Activated CD4-positive, alpha-beta T cell treated with anti-CD3 and anti-CD28 coated beads, Interleukin-2, amount 50 U/mL, for 48 hours (primary cell): ENCODE measurements at regions not wholly inside any gene's neighbourhood (a gene's known extent, or its start where the extent isn't known, plus 50 kb on each side); places are given as distances from the start of the nearest gene placed in this dataset.
"Not testable (repeated sequence)": the region's sequence is repeated elsewhere in the genome, so short reads cannot be mapped to it uniquely, and the experiment has no call there.

Experiments
- DNase-seq, 2 experiments: peaks; one replicate each; pipeline ENCODE4 v3.0.0-alpha.2; 2020

- DNase-seq, result not testable (repeated sequence)
These were observed 874.6 kb upstream of the MBL2 start for GRCh38 chr10:53647221-53647620.

GRCh38 chr10:53646525-53646924 is 873.9 kb upstream of the MBL2 start:
- DNase-seq, result no peak

DNA sequence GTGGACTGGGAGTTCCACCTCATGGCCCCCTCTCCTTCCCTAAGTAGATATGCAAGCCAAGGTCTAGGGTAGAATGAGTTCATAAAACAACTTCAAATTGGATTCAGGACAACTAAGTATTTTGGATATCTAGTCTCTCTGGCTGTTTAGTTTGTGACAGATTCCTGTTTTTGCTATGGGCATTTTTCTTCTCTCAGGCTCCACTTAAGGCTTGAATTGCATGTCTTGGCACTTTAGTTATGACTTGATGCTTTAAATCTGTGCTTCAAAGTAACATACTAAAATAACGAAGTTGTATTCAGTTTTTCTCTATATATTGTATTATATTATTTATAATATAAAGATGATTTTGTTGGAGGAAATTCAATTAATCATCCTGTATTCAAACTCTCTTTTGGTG is 873.4 kb upstream of the MBL2 start:
- DNase-seq, result no peak

- DNase-seq, result no peak
These were observed 865.4 kb upstream of the MBL2 start for GRCh38 chr10:53638006-53638405.

- DNase-seq, result no peak
These were observed 852.1 kb upstream of the MBL2 start for GRCh38 chr10:53624722-53625121.

DNA sequence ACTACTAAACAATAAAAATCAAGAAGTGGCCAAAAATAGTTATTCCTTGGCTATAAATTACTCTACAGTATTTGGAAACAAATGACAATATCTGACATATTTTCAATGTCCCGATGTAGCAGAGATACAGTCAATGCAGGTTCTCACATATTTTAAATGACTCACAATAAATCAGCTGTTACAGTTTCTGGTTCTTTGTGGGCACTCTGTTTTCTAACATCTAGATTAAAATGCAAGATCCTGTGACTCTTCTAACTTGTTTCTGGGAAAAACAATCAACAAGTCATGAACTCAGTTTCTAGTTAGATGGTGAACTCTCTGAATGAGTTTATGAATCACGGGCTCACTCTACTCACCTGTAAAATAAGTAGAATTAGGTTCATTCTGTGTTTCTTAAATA is 849.6 kb upstream of the MBL2 start:
- DNase-seq, result no peak

DNA sequence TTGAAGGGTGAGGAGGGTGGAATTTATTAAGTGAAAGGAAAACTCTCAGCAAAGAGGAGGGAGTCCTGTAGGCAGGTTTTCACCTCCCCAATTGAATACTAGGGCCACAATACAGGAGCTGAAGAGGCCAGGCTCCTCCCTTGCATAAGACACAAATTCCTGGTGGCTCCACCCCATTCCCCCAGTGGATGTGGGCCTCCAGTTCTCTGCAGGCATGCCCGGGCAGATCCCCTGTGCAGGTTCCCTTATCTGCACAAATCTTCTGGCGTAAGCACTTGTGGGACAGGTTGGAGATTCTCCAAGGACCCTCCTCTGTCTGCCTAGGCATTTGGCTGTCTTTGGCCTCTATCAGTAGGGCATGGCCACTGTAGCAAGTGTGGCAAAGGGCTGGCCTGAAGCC is 847.1 kb upstream of the MBL2 start:
- DNase-seq, result no peak

DNA sequence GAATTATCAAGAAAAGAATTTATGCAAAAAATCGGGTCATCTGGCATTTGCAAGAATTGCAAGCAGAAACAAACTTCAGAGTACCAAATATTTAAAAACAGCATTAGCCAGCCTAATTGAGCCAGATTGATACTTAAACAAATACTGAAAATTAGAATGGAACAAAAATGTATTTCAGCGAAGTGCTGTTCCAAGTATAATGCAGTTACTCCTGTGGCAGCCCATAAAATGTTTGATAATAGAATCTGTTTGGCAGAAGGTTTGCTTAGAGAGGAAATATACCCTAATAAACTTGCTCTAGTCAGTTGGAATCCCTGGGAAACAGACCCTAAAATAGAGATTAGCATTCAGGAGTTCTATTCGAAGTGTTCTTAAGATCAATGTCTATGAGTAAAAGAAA is 835.1 kb upstream of the MBL2 start:
- DNase-seq, result no peak

- no peak for DNase-seq
These were observed 834.4 kb upstream of the MBL2 start for GRCh38 chr10:53606981-53607380.

DNA sequence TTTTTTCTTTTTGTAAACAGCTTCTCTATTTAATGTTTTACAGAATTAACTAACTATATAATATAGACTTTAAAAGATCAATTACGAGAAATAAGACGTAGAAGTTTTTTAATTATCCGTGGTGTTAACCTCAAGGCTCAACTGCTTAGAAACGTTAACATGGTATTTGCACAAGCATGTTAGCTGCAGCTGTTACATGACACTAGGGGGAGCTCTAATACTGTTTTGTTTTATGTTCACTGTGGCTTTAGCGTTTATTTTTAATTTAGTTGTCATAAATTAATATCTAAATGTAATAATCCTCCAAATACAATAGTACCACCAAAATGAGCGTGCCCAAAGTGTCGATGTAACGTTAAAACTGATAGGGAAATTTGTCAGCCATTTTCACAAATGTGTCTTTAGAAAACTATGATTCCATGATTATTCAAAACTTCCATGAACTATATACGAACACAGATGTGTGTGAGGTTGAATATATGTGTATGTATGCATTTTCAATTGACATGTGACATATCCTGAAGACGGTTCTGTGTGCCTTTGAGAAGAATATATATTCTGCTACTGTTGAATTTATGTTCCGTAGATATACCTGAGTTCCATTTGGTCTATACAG is 828.8 kb upstream of the MBL2 start:
- no peak for DNase-seq

DNA sequence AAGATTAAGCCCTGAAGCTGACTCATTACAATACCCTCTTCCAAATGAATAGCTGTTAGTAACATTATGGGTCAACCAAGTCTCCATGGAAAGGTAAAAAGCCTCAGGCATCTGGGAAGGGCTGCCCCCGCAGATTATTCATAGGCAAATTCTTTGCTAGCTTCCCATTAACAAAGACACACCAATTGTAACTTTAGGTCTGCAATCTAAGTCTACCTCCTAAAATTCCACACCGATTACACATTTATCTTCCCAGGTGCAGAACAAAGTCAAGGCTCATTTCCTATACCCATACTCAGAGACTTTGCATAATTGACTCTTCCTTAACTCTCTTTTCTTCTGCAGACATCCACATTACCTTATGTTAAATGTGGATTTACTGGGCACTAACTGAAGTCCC is 826.3 kb upstream of the MBL2 start:
- no peak for DNase-seq

DNA sequence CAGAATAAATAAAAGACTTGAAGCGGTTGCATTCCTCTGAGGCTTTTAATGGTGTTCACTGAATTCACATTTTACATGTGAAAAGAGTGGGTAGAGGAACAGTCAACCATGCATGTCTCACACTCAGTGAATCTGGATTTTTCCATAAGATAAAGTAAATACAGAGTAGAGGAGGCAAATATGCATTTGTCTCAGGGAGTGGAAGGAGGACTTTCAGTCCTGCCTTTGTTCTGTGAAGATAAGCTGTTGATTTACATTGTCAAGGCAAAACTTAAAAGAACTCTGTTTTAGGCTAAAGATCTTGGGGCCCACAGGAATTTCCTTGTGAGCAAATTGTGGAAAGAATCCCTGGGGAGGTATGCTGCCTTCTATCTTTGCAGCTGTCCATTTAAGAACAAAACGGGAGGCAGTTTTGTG is 825.3 kb upstream of the MBL2 start:
- no peak for DNase-seq

DNA sequence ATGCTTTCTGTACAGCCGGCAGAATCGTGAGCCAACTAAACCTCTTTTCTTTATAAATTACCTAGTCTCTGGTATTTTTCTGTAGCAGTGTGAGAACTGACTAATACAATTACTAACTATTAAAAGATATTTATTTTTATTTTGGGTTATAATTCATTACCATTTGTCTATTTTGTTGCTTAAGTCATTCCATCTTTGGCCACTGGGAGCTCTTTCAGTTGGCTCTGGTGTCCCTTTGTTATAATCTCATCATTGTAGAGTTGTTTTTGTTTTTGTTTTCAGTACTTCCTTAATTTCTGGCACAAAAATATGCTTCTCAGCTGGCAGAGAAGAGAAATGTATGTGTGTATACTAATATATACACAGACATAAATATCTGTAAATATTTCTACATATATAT is 807.9 kb upstream of the MBL2 start:
- DNase-seq, result no peak

- DNase-seq, result no peak
These were observed 807.2 kb upstream of the MBL2 start for GRCh38 chr10:53579773-53580172.

DNA sequence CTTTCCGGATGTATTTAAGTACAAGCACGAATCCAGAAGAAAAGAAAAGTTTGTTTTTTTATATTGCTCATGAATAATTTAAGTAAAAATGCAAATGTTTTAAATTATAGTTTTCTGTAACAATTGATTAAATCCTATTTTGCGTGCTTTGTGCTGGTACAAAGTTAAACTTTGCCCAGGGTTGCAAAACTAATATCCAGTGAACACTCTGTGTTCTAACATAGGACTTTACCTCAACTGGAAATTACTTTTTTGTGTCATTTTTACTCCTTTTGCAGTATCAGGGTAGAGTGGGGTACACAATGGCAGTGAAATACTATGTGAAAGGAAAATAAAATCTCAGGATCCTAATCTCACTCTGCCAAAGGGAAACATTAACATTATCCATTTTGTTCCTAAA is 801.4 kb upstream of the MBL2 start:
- DNase-seq, result no peak

DNA sequence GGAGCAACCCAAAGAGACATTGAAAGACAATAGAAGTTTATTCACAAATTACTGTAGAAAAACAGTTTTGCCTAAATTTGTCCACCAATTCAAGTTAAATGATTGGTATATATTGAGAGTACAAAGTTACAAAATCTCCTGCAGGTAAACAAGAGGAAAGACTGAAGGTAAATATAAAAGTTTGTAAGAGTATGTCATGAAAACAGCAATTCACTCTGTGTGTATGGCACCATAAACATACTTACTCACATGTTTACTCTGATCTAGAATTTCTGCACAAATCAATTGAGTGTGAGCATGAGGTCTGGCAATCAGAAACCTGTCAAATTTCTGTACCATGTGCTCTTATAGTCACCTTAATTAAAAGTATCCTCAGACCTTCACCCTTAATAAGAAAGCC is 800.9 kb upstream of the MBL2 start:
- DNase-seq, result no peak

GRCh38 chr10:53572799-53573198 is 800.2 kb upstream of the MBL2 start:
- DNase-seq, result no peak

DNA sequence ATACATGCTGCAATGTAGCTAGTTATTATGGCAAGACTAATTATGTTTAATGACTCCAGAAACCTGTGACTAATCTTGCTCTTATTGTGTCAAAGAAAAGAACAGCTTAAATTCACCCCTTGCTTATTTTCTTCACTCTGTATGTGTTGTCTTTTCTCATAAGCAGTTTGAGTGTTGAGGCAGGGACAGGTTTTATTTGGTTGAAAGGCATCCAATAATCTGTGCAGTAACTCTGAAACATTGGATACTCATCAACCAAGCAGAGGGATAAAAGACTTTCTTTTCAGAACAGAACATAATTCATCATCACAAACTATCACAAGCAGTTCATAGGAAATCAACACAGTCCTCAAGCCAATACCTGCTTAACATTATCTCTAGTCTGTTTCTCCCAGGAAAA is 797.6 kb upstream of the MBL2 start:
- no peak for DNase-seq

DNA sequence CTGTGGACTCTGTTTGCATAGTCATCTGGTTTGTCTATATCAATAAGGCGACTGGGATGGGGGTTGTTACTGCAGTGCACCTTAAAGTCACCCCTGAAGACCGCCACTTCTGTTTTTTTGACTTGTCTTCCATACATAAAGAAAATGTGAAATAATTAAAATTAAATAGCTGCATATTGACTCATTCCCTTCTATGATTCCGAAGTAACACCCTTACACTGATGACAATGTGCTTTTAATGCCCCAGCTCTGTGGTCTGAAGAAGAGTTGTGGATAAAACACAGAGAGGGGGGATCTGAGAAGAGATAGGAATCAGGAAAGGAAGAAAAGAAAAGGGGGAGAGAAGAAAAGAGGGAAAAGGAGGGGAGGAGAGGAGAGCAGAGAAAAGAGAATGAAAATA is 796.9 kb upstream of the MBL2 start:
- no peak for DNase-seq

GRCh38 chr10:53548664-53549063 is 776.1 kb upstream of the MBL2 start:
- DNase-seq, result no peak

DNA sequence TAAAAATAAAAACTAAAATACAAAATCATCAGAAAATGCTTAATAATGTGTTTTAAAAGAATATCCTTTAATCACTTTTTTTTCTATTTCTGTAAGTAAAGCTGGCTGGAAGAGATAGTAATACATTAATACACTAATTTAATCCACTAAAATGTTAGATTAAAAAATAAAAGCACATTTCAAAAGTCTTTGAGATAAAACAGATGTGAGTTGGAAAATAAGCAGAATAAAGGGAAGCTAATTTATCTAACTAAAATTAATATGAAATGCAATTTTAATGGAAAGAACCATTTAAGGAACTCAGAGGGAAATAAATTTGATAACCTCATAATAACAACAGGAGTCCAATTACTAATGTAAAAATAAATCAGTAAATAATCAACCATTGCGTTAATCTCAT is 774.8 kb upstream of the MBL2 start:
- no peak for DNase-seq

- DNase-seq, result no peak
These were observed 770.8 kb upstream of the MBL2 start for GRCh38 chr10:53543410-53543809.

GRCh38 chr10:53537508-53537907 is 764.9 kb upstream of the MBL2 start:
- no peak for DNase-seq

DNA sequence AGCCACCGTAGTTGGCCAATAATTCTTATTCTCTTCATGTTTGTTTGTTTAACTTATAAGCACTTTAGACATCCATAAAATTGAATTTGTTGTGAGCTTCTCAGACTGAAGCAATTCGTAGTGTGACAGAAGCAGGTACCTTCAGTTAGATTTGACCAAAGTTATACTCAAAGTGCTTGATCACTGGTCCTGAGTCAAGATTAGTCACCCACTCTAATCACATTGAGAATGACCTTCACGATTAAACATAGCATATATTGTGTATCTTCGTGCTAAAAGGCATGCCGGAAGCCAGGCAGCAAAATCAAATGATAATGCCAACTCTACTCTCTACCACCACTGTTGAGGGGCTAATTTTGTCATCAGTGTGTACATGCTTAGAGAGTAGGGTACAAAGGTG is 763.7 kb upstream of the MBL2 start:
- DNase-seq, result no peak

DNA sequence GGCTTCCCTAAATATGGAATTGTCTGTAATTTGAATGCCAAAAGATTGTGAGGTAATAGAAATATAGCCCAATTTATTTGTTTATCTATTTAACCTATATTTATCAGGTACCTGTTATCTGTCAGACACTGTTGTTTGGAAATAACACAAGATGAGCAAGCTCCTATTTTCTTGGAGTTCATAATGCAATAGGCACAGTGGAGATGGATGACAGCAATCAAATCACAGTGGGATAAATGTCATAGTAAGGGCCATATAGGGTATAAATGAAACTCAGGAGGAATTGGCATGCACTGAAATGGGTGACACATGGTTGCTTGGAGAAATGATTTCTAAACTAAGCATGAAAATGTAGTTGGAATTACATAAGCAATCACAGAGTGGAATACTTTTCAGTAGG is 761.8 kb upstream of the MBL2 start:
- no peak for DNase-seq

DNA sequence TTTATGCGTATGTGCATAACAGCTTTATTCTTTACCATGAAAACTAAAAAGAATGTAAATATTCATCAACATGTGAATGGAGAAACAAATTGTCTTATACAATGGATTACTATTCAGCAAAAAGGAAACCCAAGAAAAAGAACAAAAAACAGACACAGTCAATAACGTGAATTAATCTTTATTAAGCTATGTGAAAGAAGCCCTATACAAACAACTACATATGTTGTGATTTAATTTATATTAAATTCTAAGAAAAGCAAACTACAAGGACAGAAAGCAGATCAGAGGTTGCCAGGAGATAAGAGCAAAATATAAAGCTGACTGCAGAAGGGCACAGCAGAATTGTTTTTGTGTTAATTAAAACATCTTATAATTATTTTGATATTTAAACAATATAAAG is 756.4 kb upstream of the MBL2 start:
- no peak for DNase-seq
